Ishikawa (cell line): ENCODE measurements at regions not wholly inside any gene's neighbourhood (a gene's known extent, or its start where the extent isn't known, plus 50 kb on each side); places are given as distances from the start of the nearest gene placed in this dataset.

Experiments used
- CREB1 ChIP-seq: IDR thresholded peaks from 2 replicates; pipeline ENCODE4 v1.6.1; 2012; ENCODE audit warnings: low read depth
- REST ChIP-seq: IDR thresholded peaks from 2 replicates; pipeline ENCODE4 v1.6.1; 2012; ENCODE audit warnings: low read depth, mild to moderate bottlenecking

GRCh38 chr3:20326541-20326940, 140.5 kb upstream of the SGO1 start:
- no peak for TF ChIP-seq CREB1
- TF ChIP-seq REST, result no peak
